ENCODE measurements at regions not wholly inside any gene's neighbourhood (a gene's known extent, or its start where the extent isn't known, plus 50 kb on each side); places are given as distances from the start of the nearest gene placed in this dataset.
"Not testable (repeated sequence)": the region's sequence is repeated elsewhere in the genome, so short reads cannot be mapped to it uniquely, and the experiment has no call there.

- H3K36me3 ChIP-seq (ENCODE audit: control insufficient read depth in 3 of 3, insufficient read depth in 3 of 3, low read length in 3 of 3) = no peaks in the 10 kb centered on the region
- no peak overlapping the region for H3K9ac ChIP-seq (ENCODE audit: low read depth in 1 of 3, low read length in 3 of 3)
- H3K4me3 ChIP-seq (ENCODE audit: low read length in 3 of 3) = no peak overlapping the region
- H3K27ac ChIP-seq (ENCODE audit: low read depth, low read length) = peak overlapping the region; percentile 70
- H3K9me3 ChIP-seq (ENCODE audit: control insufficient read depth in 3 of 3, low read length in 3 of 3) = no peaks in the 10 kb centered on the region
- H3K27me3 ChIP-seq (ENCODE audit: control insufficient read depth in 3 of 3, insufficient read depth in 3 of 3, low read length in 3 of 3) = no peaks in the 10 kb centered on the region
- peaks cover 0 to 6% (median 0%) of the 10 kb centered on the region in 3 donors for H3K4me1 ChIP-seq (ENCODE audit: control insufficient read depth in 3 of 3, insufficient read depth in 3 of 3, low read length in 3 of 3)
These were observed 188.7 kb upstream of the COL3A1 start for GRCh38 chr2:188785490-188785889.

- Histone ChIP-seq H3K27ac (ENCODE audit: low read depth, low read length) (peak overlapping the region; percentile 70), H3K4me1 (ENCODE audit: control insufficient read depth in 3 of 3, insufficient read depth in 3 of 3, low read length in 3 of 3) (peaks cover 0 to 6% (median 0%) of the 10 kb centered on the region in 3 donors), H3K36me3 (ENCODE audit: control insufficient read depth in 3 of 3, insufficient read depth in 3 of 3, low read length in 3 of 3) (no peaks in the 10 kb centered on the region), H3K9me3 (ENCODE audit: control insufficient read depth in 3 of 3, low read length in 3 of 3) (no peaks in the 10 kb centered on the region), H3K9ac (ENCODE audit: low read depth in 1 of 3, low read length in 3 of 3) (no peak overlapping the region), H3K4me3 (ENCODE audit: low read length in 3 of 3) (no peak overlapping the region), H3K27me3 (ENCODE audit: control insufficient read depth in 3 of 3, insufficient read depth in 3 of 3, low read length in 3 of 3) (no peaks in the 10 kb centered on the region)
These were observed 187.8 kb upstream of the COL3A1 start for GRCh38 chr2:188786368-188786841.

GRCh38 chr2:188787021-188787657 is 187.0 kb upstream of the COL3A1 start:
- H3K9ac ChIP-seq (ENCODE audit: low read depth in 1 of 3, low read length in 3 of 3) = no peak overlapping the region
- no peaks in the 10 kb centered on the region for H3K36me3 ChIP-seq (ENCODE audit: control insufficient read depth in 3 of 3, insufficient read depth in 3 of 3, low read length in 3 of 3)
- no peaks in the 10 kb centered on the region for H3K9me3 ChIP-seq (ENCODE audit: control insufficient read depth in 3 of 3, low read length in 3 of 3)
- H3K27ac ChIP-seq (ENCODE audit: low read depth, low read length) = peak overlapping the region; percentile 70
- H3K27me3 ChIP-seq (ENCODE audit: control insufficient read depth in 3 of 3, insufficient read depth in 3 of 3, low read length in 3 of 3) = no peaks in the 10 kb centered on the region
- H3K4me1 ChIP-seq (ENCODE audit: control insufficient read depth in 3 of 3, insufficient read depth in 3 of 3, low read length in 3 of 3) = peaks cover 0 to 6% (median 0%) of the 10 kb centered on the region in 3 donors
- H3K4me3 ChIP-seq (ENCODE audit: low read length in 3 of 3) = peak overlapping the region in 2 of 3 donors; percentile 15 to 49

GRCh38 chr2:188787658-188788240 is 186.4 kb upstream of the COL3A1 start:
- Histone ChIP-seq H3K27me3 (ENCODE audit: control insufficient read depth in 3 of 3, insufficient read depth in 3 of 3, low read length in 3 of 3) (no peaks in the 10 kb centered on the region), H3K27ac (ENCODE audit: low read depth, low read length) (peak overlapping the region; percentile 70), H3K9me3 (ENCODE audit: control insufficient read depth in 3 of 3, low read length in 3 of 3) (no peaks in the 10 kb centered on the region), H3K4me3 (ENCODE audit: low read length in 3 of 3) (peak overlapping the region in 1 of 3 donors; percentile 51), H3K4me1 (ENCODE audit: control insufficient read depth in 3 of 3, insufficient read depth in 3 of 3, low read length in 3 of 3) (peaks cover 0 to 6% (median 0%) of the 10 kb centered on the region in 3 donors), H3K36me3 (ENCODE audit: control insufficient read depth in 3 of 3, insufficient read depth in 3 of 3, low read length in 3 of 3) (no peaks in the 10 kb centered on the region), H3K9ac (ENCODE audit: low read depth in 1 of 3, low read length in 3 of 3) (peak overlapping the region in 1 of 3 donors; percentile 1)

- Histone ChIP-seq H3K4me1 (ENCODE audit: control insufficient read depth in 3 of 3, insufficient read depth in 3 of 3, low read length in 3 of 3) (peaks cover 0 to 6% (median 0%) of the 10 kb centered on the region in 3 donors), H3K9me3 (ENCODE audit: control insufficient read depth in 3 of 3, low read length in 3 of 3) (no peaks in the 10 kb centered on the region), H3K27me3 (ENCODE audit: control insufficient read depth in 3 of 3, insufficient read depth in 3 of 3, low read length in 3 of 3) (no peaks in the 10 kb centered on the region), H3K9ac (ENCODE audit: low read depth in 1 of 3, low read length in 3 of 3) (peak overlapping the region in 1 of 3 donors; percentile 63), H3K4me3 (ENCODE audit: low read length in 3 of 3) (no peak overlapping the region), H3K36me3 (ENCODE audit: control insufficient read depth in 3 of 3, insufficient read depth in 3 of 3, low read length in 3 of 3) (no peaks in the 10 kb centered on the region), H3K27ac (ENCODE audit: low read depth, low read length) (peak overlapping the region; percentile 70)
These were observed 185.6 kb upstream of the COL3A1 start for GRCh38 chr2:188788621-188789020.

- Histone ChIP-seq H3K9me3 (ENCODE audit: control insufficient read depth in 3 of 3, low read length in 3 of 3) (no peaks in the 10 kb centered on the region), H3K4me3 (ENCODE audit: low read length in 3 of 3) (no peak overlapping the region), H3K27ac (ENCODE audit: low read depth, low read length) (no peak overlapping the region), H3K9ac (ENCODE audit: low read depth in 1 of 3, low read length in 3 of 3) (no peak overlapping the region), H3K36me3 (ENCODE audit: control insufficient read depth in 3 of 3, insufficient read depth in 3 of 3, low read length in 3 of 3) (no peaks in the 10 kb centered on the region), H3K27me3 (ENCODE audit: control insufficient read depth in 3 of 3, insufficient read depth in 3 of 3, low read length in 3 of 3) (no peaks in the 10 kb centered on the region), H3K4me1 (ENCODE audit: control insufficient read depth in 3 of 3, insufficient read depth in 3 of 3, low read length in 3 of 3) (peaks cover 0 to 6% (median 0%) of the 10 kb centered on the region in 3 donors)
These were observed 184.2 kb upstream of the COL3A1 start for GRCh38 chr2:188789951-188790350.

- not testable (repeated sequence) for H3K36me3 ChIP-seq (ENCODE audit: control insufficient read depth in 3 of 3, insufficient read depth in 3 of 3, low read length in 3 of 3); H3K27ac ChIP-seq (ENCODE audit: low read depth, low read length); H3K4me3 ChIP-seq (ENCODE audit: low read length in 3 of 3); H3K9me3 ChIP-seq (ENCODE audit: control insufficient read depth in 3 of 3, low read length in 3 of 3); H3K4me1 ChIP-seq (ENCODE audit: control insufficient read depth in 3 of 3, insufficient read depth in 3 of 3, low read length in 3 of 3); H3K9ac ChIP-seq (ENCODE audit: low read depth in 1 of 3, low read length in 3 of 3); H3K27me3 ChIP-seq (ENCODE audit: control insufficient read depth in 3 of 3, insufficient read depth in 3 of 3, low read length in 3 of 3)
These were observed 179.7 kb upstream of the COL3A1 start for GRCh38 chr2:188794453-188794852.

GRCh38 chr2:188795762-188796161 is 178.4 kb upstream of the COL3A1 start:
- Histone ChIP-seq H3K36me3 (ENCODE audit: control insufficient read depth in 3 of 3, insufficient read depth in 3 of 3, low read length in 3 of 3) (no peaks in the 10 kb centered on the region), H3K9me3 (ENCODE audit: control insufficient read depth in 3 of 3, low read length in 3 of 3) (no peaks in the 10 kb centered on the region), H3K4me1 (ENCODE audit: control insufficient read depth in 3 of 3, insufficient read depth in 3 of 3, low read length in 3 of 3) (no peaks in the 10 kb centered on the region), H3K9ac (ENCODE audit: low read depth in 1 of 3, low read length in 3 of 3) (no peak overlapping the region), H3K27me3 (ENCODE audit: control insufficient read depth in 3 of 3, insufficient read depth in 3 of 3, low read length in 3 of 3) (no peaks in the 10 kb centered on the region), H3K4me3 (ENCODE audit: low read length in 3 of 3) (no peak overlapping the region), H3K27ac (ENCODE audit: low read depth, low read length) (no peak overlapping the region)

- H3K9me3 ChIP-seq (ENCODE audit: control insufficient read depth in 3 of 3, low read length in 3 of 3) = peaks cover 0 to 3% (median 0%) of the 10 kb centered on the region in 3 donors
- H3K9ac ChIP-seq (ENCODE audit: low read depth in 1 of 3, low read length in 3 of 3) = no peak overlapping the region
- H3K27me3 ChIP-seq (ENCODE audit: control insufficient read depth in 3 of 3, insufficient read depth in 3 of 3, low read length in 3 of 3) = no peaks in the 10 kb centered on the region
- no peak overlapping the region for H3K4me3 ChIP-seq (ENCODE audit: low read length in 3 of 3)
- no peaks in the 10 kb centered on the region for H3K4me1 ChIP-seq (ENCODE audit: control insufficient read depth in 3 of 3, insufficient read depth in 3 of 3, low read length in 3 of 3)
- H3K27ac ChIP-seq (ENCODE audit: low read depth, low read length) = no peak overlapping the region
- H3K36me3 ChIP-seq (ENCODE audit: control insufficient read depth in 3 of 3, insufficient read depth in 3 of 3, low read length in 3 of 3) = no peaks in the 10 kb centered on the region
These were observed 176.8 kb upstream of the COL3A1 start for GRCh38 chr2:188797371-188797770.

- H3K36me3 ChIP-seq (ENCODE audit: control insufficient read depth in 3 of 3, insufficient read depth in 3 of 3, low read length in 3 of 3) = no peaks in the 10 kb centered on the region
- H3K27ac ChIP-seq (ENCODE audit: low read depth, low read length) = no peak overlapping the region
- H3K4me3 ChIP-seq (ENCODE audit: low read length in 3 of 3) = no peak overlapping the region
- no peak overlapping the region for H3K9ac ChIP-seq (ENCODE audit: low read depth in 1 of 3, low read length in 3 of 3)
- H3K4me1 ChIP-seq (ENCODE audit: control insufficient read depth in 3 of 3, insufficient read depth in 3 of 3, low read length in 3 of 3) = no peaks in the 10 kb centered on the region
- no peaks in the 10 kb centered on the region for H3K27me3 ChIP-seq (ENCODE audit: control insufficient read depth in 3 of 3, insufficient read depth in 3 of 3, low read length in 3 of 3)
- H3K9me3 ChIP-seq (ENCODE audit: control insufficient read depth in 3 of 3, low read length in 3 of 3) = peaks cover 0 to 6% (median 1%) of the 10 kb centered on the region in 3 donors
These were observed 176.0 kb upstream of the COL3A1 start for GRCh38 chr2:188798159-188798558.

All from skeletal muscle tissue (tissue), 3 donors.